GM19395 (cell line): ENCODE measurements at regions not wholly inside any gene's neighbourhood (a gene's known extent, or its start where the extent isn't known, plus 50 kb on each side); places are given as distances from the start of the nearest gene placed in this dataset.

Experiments
- ATAC-seq: cut with Tn5 transposase; IDR thresholded peaks from one replicate; pipeline ENCODE4 v1.9.1; 2021; ENCODE audit warnings: mild to moderate bottlenecking, moderate library complexity; ENCODE audit not compliant: unreplicated experiment

DNA sequence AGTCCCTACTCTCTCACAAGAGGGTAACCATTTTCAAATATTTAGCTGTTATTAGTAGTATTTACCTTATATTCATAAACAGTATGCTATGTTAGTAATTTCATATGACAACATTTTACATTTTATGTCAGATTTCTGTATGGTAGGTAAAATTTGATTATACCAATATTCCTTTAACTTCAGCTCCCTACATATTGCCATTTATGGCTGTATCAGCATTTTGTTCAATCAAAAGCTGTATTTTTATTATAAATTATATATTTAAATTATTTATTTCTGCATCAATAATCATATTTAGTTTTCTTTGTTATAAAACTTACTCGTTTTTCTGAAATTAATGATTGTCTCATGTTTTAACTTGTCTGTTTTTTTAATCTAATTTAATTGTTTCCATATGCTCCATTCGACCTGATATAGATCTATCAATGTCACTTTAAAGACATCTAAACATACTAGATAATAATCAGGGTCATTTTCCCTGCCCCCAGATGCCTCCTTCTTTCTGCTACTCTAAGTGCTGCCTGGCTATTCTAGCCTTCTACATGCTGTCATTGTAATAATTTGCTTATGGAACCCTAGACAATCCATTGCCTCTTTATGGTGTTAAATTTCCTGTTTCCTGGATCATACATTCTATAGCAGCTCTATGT, 1976.7 kb upstream of the ADGRL3 start:
- no peak for ATAC-seq

DNA sequence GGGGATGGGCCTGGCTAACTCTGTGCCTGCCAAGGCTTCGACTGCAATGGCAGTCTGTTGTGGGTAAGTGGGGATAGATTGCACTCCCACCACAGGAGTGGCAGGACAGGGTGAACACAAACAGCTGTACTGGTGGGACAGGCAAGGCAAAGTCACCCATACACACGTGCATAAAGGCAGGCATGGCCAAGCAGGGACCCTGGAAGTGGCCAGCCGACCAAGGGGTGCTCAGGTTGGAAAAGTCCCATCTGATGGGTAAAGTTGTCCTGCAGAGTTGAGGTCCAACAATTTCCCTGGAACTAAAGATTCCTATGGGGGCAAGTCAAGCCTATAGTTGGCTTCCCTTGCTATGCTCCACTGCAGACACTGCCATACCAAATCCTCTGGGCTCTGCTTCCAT, 1961.9 kb upstream of the ADGRL3 start:
- ATAC-seq = no peak

DNA sequence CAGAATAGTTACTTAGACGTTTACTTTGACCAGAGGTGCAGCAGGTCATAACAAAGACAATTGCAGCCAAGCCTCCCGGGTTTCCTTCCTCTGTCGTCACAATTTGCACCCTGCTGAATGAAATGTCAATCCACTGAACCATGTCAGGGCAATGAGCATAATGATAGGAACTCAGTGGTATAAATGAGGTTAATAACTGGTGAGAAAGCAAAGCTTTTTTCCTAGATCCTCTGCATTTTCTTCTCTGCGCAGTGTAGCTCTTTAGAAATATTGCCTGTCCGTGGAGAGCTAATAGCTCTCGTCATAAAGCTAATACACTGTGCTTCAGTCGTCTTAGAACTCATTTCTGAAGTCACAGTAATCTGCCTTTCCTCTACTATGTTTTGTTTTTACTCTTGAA, 1960.1 kb upstream of the ADGRL3 start:
- ATAC-seq = no peak

- no peak for ATAC-seq
These were observed 1957.1 kb upstream of the ADGRL3 start for GRCh38 chr4:59243038-59243437.

- no peak for ATAC-seq
These were observed 1953.1 kb upstream of the ADGRL3 start for GRCh38 chr4:59247032-59247431.

DNA sequence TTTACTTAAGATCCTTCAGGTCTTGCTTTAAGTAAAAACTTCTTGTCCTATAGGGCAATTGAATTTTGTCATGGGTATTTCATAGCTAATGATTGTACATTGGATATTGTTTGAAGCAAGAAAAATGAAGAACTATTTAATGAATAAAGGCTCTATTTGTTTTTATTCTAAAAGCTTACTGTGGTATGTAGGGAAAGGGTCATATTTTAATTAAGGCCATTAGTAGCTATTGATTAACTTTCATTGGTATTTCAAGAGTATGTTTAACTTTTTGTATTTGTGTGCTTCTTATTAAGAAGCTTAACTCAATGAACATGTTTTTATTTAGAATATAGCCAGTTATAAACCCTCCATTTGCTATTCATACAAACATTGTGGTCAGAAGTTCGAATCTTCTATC, 1951.8 kb upstream of the ADGRL3 start:
- ATAC-seq = no peak

GRCh38 chr4:59249110-59249509, 1951.0 kb upstream of the ADGRL3 start:
- no peak for ATAC-seq

- no peak for ATAC-seq
These were observed 1942.1 kb upstream of the ADGRL3 start for GRCh38 chr4:59258002-59258401.

DNA sequence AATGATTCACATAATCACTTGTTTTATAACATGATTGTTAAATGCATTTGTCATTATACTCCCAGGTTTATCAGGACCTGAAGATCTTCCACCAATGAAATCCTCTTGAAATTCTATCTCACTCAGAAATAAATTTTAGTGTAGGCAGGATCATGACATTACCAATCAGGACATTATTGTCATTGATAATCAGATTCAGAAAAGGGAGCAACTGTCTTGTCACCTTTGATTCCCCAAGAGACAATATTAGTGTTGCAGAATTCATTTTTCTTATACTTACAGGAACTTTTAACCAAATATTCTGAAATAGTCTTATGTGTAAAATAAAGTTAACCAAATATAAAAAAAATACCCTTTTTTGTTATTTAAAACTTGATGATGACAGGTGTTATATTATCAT, 1892.5 kb upstream of the ADGRL3 start:
- ATAC-seq = no peak

GRCh38 chr4:59314637-59315036, 1885.5 kb upstream of the ADGRL3 start:
- no peak for ATAC-seq

GRCh38 chr4:59339631-59340030, 1860.5 kb upstream of the ADGRL3 start:
- no peak for ATAC-seq

DNA sequence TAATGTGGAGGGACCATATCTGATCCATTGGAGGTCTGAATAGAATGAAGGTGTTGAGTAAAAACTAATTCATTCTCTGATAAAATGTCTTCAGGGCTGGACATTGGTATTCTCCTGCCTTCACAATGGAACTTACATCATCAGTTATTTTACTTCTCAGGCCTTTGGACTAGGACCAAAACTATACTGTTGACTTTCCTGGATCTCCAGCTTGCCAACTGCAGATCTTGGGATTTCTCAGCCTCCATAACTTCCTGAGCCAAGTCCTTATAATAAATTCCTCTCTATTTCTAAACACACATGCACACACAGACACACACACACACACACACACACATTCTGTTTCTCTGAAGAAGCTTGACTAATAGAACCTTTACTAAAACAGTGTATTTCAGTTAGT, 1858.6 kb upstream of the ADGRL3 start:
- no peak for ATAC-seq

- no peak for ATAC-seq
These were observed 1851.2 kb upstream of the ADGRL3 start for GRCh38 chr4:59348949-59349348.

DNA sequence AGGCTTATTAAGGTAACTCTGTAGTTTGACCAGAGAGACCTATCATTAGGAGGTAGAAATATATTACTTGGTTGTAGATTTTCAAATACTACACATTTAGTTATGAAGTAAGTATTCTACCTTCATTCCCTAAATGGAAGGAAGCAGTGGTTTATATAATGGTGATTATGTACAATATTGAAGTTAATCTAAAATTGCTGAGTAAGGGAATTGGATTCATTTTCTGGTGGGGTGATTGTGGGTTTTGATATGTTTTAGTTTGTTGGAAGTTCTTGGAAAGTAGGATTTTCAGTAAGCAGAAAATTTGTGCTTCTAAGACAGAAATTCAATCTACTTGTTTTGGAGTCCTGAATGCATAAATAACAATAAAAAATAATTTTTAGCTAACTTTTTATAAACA, 1830.9 kb upstream of the ADGRL3 start:
- ATAC-seq = no peak

DNA sequence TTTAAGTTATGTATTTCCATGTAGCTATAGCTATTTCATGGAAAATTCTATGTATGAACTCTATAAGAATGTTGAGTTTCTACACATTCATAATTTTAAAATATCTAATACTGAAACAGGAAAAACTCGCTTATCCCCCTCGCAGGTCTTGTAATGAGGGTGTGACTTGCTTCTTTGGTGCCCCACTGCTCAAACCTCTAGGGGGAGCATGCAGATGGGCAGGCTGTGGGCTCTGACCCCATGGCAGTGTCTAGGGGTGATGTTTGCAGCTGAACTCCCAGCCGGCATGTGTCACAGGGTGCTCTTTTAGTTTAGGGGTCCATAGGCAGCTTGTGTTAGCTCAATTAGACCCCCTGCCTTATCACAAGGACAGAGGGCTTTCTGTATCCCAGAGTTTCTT, 1825.7 kb upstream of the ADGRL3 start:
- ATAC-seq = no peak

DNA sequence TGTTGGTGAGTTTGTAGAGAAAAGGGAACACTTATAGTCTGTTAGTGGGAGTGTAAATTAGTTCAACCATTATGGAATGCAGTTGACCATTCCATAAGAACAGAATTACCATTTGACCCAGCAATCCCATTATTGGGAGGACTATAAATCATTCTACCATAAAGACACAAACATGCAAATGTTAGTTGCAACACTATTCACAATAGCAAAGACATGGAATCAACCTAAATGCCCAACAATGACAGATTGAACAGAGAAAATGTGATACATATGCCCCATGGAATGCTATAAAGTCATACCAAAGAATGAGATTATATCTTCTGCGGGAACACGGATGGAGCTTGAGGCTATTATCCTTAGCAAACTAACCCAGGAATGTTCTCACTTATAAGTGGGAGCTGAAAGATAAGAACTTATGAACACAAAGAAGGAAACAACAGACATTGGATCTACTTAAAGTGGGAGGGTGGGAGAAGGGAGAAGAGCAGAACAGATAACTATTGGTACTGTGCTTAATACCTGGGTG, 1819.2 kb upstream of the ADGRL3 start:
- no peak for ATAC-seq

DNA sequence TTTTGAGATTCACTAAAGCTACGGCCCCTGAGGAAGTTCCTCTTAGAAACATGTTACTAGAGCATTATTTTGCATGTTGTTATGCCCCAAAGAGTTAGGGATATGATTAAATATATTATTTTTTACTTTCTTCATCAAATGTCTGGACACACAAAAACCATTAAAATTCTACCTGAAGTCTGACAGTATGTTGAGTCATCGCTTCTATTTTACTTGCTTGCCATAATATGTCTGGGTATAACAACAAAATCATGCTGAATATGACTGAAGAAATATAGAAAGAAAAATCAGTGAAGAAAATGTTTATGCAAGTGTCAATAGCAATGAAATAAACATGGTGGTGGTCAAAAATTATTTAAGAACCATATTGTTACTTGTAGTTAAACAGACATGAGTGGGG, 1818.5 kb upstream of the ADGRL3 start:
- no peak for ATAC-seq

DNA sequence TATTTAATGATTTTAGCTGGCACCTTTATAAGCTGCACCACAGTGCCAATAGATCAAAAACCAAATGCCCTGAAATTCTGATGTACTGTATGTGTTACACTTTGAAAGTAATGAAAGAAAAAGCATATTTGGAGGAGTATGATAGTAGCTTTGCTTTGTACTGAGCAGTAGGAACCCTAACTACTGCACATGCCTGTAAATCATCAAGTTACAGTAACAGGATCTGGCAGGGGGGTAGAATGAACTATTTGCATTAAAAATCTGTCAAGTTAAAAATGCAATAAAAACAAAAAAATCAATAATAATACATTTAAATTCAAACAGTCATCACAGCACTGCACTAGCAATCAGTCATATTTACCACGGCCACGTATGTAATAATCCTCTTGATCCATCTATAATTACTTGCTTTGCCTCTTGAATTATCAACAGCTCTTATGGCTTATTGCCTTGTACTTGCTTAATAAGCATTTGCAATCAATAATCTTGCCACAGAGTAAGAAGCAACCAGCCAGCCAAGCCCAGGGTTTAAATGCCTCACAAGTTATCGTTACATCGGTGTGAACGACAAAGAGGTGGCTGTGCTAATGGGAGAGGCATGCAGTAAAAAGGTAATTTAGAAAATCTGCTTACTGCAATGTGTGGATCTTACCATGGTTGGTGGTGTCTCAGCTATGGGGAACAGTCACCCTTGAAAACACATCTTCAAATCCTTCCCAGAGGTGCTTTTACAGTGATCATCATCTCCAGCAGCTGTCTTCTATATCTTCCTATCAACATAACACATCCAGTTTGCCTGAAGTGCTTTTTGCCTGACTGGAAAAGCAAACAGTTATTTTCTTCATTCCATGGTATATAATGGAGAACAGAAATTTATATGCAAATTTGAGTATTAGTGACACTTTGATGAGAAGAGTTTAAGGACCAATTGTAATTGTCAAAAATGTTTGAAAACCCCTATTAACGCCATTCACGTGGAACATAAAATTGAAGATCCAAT, 1812.1 kb upstream of the ADGRL3 start:
- ATAC-seq = no peak

DNA sequence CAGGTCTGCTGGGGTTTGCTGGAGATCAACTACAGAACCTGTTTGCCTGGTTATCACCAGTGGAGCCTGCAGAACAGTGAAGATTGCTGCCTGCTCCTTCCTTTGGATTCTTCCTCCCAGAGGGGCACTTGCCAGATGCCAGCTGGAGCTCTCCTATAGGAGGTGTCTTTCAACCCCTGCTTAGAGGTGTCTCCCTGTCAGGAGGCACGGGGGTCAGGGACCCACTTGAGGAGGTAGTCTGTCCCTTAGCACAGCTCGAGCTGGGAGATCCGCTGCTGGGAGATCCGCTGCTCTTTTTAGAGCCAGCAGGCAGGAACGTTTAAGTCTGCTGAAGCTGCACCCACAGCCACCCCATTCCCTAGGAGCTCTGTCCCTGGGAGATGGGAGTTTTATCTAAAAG, 1806.3 kb upstream of the ADGRL3 start:
- no peak for ATAC-seq

GRCh38 chr4:59400334-59400733, 1799.8 kb upstream of the ADGRL3 start:
- no peak for ATAC-seq

DNA sequence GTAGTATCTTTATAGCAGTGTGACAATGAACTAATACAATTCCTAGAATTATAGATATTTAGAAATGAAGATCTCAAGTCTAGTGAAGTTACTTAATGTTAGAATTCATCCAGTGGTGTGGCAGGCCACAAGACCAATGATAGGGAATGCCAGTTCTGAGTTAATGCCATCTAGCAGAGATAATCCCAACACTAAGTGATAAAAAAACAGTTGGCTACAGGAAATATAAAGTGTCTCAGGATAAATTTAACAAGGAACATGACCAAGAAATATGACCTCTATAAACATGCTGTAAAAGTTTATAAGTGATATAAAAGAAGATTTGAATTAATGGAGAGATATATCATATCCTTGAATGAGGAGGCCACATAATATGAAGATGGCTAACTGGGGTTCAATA, 1790.5 kb upstream of the ADGRL3 start:
- no peak for ATAC-seq

DNA sequence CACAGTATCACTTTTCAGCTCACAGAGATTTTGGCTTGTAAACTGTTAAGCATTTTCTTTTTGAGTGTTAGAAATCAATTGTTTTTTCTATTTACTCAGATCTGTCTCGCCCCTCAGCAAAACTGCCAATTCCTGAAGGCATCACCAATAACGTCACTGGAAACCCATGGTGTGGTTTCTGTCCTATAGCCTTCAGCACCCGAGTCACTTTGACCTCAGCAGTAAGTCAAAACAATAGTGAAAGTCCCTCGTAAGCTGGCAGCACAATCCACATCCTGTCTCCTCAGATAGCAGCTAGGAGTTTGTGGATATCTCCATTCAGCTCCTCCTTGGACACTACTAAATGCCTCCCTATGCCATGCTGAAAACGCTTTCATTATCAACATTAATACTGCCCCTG, 1787.4 kb upstream of the ADGRL3 start:
- no peak for ATAC-seq
